ENCODE measurements at regions not wholly inside any gene's neighbourhood (a gene's known extent, or its start where the extent isn't known, plus 50 kb on each side); places are given as distances from the start of the nearest gene placed in this dataset.

DNA sequence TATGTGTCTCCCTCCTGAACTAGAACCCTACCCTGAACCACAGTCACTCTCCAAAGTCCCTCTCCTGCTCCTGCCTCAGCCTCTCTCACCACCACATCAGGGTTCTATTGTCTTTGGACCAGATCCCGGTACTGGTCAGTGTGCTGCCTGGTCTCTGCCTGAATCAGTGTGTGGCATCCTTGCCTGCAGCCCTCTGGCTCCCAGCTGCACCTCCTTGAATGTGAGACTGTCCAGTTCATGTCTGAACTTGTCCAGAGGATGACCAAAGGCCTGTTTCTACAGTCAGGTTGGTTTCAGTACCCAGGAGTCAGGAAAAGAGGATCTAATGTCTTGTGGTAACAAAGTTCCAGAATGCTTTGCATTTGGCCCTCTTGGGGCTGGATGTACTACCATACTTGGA, 76.8 kb upstream of the RANBP3L start:
- Histone ChIP-seq H2AFZ (ENCODE audit: control insufficient read depth, low read length) (no peak overlapping the region), H3K4me1 (ENCODE audit: control insufficient read depth, extremely low read depth, insufficient read depth, low read length) (peaks cover 9% of the 10 kb centered on the region), H3K79me2 (ENCODE audit: control insufficient read depth, insufficient read depth, low read length) (no peaks in the 10 kb centered on the region), H3K27me3 (ENCODE audit: control insufficient read depth, extremely low read depth, insufficient read depth, low read length) (no peaks in the 10 kb centered on the region), H3K9me1 (ENCODE audit: control insufficient read depth, extremely low read depth, insufficient read depth, low read length) (no peaks in the 10 kb centered on the region), H4K20me1 (ENCODE audit: control insufficient read depth, extremely low read depth, insufficient read depth, low read length) (no peaks in the 10 kb centered on the region), H3K4me2 (ENCODE audit: control insufficient read depth, extremely low read depth, insufficient read depth, low read depth, low read length) (no peak overlapping the region), H3K9ac (ENCODE audit: control insufficient read depth, extremely low read depth, insufficient read depth, low read length) (no peak overlapping the region), H3K36me3 (ENCODE audit: control insufficient read depth in 2 of 2, extremely low read depth in 1 of 2, insufficient read depth in 2 of 2, low read length in 2 of 2) (no peaks in the 10 kb centered on the region), H3K27ac (ENCODE audit: control insufficient read depth, insufficient read depth, low read length) (no peak overlapping the region), H3K4me3 (ENCODE audit: control insufficient read depth in 2 of 3, extremely low read depth in 1 of 3, insufficient read depth in 2 of 3, low read depth in 1 of 3, low read length in 3 of 3) (no peak overlapping the region), H3K9me3 (ENCODE audit: control insufficient read depth, low read depth, low read length) (no peaks in the 10 kb centered on the region)
- dilution Hi-C loops (cut with MboI; ENCODE audit: extremely low pct_ligation_motif_present, low sequenced_read_pairs): no loop called here
- no peak for FAIRE-seq
- DNase-seq (ENCODE audit: low read depth, low spot score): no peak
- TF ChIP-seq EZH2 (IDR thresholded peaks at IDR 0.05; ENCODE audit: low read length) (no peak), CTCF (optimal IDR thresholded peaks at IDR 0.05 in 1 of 3, IDR thresholded peaks at IDR 0.05 in 1 of 3, conservative IDR thresholded peaks at IDR 0.05 in 1 of 3; ENCODE audit: extremely low read depth in 1 of 3, insufficient read depth in 2 of 3, low read length in 3 of 3) (no peak)

DNA sequence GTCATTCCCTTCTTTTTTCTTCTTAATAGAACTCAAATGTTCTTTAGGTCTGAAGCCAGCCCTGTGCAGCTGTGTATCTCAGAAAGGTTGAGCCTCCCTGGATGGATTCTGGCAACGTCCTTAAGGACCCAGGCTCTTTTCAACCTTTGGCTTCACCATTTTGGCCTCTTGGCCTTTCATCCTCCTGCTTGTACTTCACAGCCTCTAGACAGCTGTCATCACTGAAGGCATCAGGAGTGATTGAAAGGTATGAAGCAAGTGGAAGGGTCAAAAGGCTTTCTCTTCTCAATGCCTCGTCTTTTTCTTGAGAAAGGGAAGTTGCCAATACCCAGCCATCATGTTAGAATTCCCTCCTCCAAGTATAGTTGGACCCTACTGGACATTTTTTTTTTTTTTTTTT, 81.2 kb upstream of the RANBP3L start:
- Histone ChIP-seq H4K20me1 (ENCODE audit: control insufficient read depth, extremely low read depth, insufficient read depth, low read length) (no peaks in the 10 kb centered on the region), H3K4me1 (ENCODE audit: control insufficient read depth, extremely low read depth, insufficient read depth, low read length) (no peaks in the 10 kb centered on the region), H3K9ac (ENCODE audit: control insufficient read depth, extremely low read depth, insufficient read depth, low read length) (no peak overlapping the region), H2AFZ (ENCODE audit: control insufficient read depth, low read length) (no peak overlapping the region), H3K9me3 (ENCODE audit: control insufficient read depth, low read depth, low read length) (no peaks in the 10 kb centered on the region), H3K4me2 (ENCODE audit: control insufficient read depth, extremely low read depth, insufficient read depth, low read depth, low read length) (no peak overlapping the region), H3K36me3 (ENCODE audit: control insufficient read depth in 2 of 2, extremely low read depth in 1 of 2, insufficient read depth in 2 of 2, low read length in 2 of 2) (no peaks in the 10 kb centered on the region), H3K27me3 (ENCODE audit: control insufficient read depth, extremely low read depth, insufficient read depth, low read length) (no peaks in the 10 kb centered on the region), H3K4me3 (ENCODE audit: control insufficient read depth in 2 of 3, extremely low read depth in 1 of 3, insufficient read depth in 2 of 3, low read depth in 1 of 3, low read length in 3 of 3) (no peak overlapping the region), H3K79me2 (ENCODE audit: control insufficient read depth, insufficient read depth, low read length) (no peaks in the 10 kb centered on the region), H3K27ac (ENCODE audit: control insufficient read depth, insufficient read depth, low read length) (no peak overlapping the region), H3K9me1 (ENCODE audit: control insufficient read depth, extremely low read depth, insufficient read depth, low read length) (no peaks in the 10 kb centered on the region)
- dilution Hi-C loops (cut with MboI; ENCODE audit: extremely low pct_ligation_motif_present, low sequenced_read_pairs): no loop called here
- TF ChIP-seq CTCF (optimal IDR thresholded peaks at IDR 0.05 in 1 of 3, IDR thresholded peaks at IDR 0.05 in 1 of 3, conservative IDR thresholded peaks at IDR 0.05 in 1 of 3; ENCODE audit: extremely low read depth in 1 of 3, insufficient read depth in 2 of 3, low read length in 3 of 3) (no peak), EZH2 (IDR thresholded peaks at IDR 0.05; ENCODE audit: low read length) (no peak)
- FAIRE-seq (no peak), DNase-seq (ENCODE audit: low read depth, low spot score) (no peak)

Measured in keratinocyte (primary cell).